GM21529 (cell line): ENCODE measurements at regions not wholly inside any gene's neighbourhood (a gene's known extent, or its start where the extent isn't known, plus 50 kb on each side); places are given as distances from the start of the nearest gene placed in this dataset.

Source experiments
- ATAC-seq: cut with Tn5 transposase; IDR thresholded peaks from one replicate; pipeline ENCODE4 v1.9.1; 2021; ENCODE audit not compliant: unreplicated experiment

DNA sequence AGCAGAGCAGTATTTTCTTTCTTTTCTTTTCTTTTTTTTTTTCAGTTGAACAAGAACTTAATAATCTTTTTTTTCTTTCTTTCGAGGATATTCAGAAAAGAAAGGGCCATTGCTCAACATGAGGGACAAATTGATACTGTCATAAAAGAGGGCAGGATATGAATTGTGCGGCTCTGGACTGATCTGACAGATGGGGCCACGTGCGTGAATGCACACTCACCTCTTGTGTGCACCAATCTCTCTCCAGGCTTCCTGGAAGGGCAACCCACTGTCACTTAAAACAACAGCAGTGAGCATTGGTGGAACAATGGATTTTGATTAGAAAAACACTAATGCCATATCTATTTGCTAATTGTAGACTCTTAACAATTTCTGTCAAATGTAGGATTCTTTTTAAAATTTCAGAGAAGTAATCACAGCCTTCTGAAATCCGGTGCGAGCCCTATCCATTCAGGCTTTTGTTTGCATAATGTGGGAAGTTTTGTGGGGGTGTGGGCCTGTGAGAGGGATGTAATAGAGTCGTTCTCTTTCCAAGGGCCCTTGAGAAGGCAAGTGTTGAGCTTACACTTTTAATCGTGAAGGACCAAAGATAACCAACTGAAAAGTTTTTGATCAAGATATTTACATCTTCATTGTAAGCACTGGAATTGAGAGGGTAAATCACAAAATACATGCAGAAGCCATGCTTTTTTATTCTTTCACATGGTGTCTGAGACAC, 298.8 kb downstream of the SP3 start:
- no peak for ATAC-seq

- no peak for ATAC-seq
Measured at GRCh38 chr2:173667014-173667413, 298.2 kb downstream of the SP3 start.

DNA sequence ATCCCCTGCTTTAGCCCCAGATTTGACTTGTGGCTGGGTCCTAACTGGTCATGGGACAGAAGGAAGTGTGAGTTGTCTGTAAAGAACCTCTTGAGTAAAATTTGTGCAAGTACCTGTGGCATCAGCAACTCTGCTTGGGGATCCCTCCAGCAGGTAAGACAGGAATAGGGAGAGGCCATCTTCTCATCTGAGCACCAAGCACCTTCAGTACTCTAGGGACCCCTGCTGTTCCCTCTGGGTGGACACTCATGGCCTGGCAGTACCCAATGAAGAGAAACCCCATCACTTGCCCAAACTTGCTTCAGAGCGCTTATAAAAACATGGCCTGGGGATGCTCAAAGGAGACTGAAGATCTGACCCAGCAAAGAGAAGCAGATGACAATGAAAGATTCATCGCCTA, 297.8 kb downstream of the SP3 start:
- no peak for ATAC-seq

GRCh38 chr2:173669271-173669853, 295.8 kb downstream of the SP3 start:
- no peak for ATAC-seq

- ATAC-seq = no peak
Measured at GRCh38 chr2:173669888-173670287, 295.3 kb downstream of the SP3 start.

GRCh38 chr2:173672573-173673340, 292.4 kb downstream of the SP3 start:
- ATAC-seq = no peak

GRCh38 chr2:173673640-173674039, 291.5 kb downstream of the SP3 start:
- ATAC-seq = no peak

GRCh38 chr2:173676647-173677046, 288.5 kb downstream of the SP3 start:
- ATAC-seq = no peak

GRCh38 chr2:173678186-173678585, 287.0 kb downstream of the SP3 start:
- ATAC-seq = no peak

DNA sequence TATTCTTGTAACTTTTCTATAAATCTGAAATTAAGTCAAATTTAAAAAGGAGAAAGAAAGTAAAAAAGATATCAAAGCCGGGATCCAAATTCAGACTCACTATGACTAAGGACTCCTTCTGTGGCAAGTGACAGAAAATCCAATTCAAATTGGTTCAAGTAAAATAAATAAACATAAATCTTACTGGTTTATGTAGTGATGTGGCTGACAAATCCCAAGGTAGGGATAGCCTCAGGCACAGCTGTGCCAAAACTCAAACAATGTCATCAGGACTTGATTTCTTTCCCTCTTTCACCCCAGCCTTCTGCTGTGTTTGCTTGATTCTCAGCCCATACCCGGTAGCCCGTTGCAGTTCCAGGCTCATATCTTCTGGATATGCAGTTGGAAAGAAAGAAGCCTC, 284.6 kb downstream of the SP3 start:
- ATAC-seq = no peak

GRCh38 chr2:173681881-173682650, 283.1 kb downstream of the SP3 start:
- ATAC-seq = no peak

DNA sequence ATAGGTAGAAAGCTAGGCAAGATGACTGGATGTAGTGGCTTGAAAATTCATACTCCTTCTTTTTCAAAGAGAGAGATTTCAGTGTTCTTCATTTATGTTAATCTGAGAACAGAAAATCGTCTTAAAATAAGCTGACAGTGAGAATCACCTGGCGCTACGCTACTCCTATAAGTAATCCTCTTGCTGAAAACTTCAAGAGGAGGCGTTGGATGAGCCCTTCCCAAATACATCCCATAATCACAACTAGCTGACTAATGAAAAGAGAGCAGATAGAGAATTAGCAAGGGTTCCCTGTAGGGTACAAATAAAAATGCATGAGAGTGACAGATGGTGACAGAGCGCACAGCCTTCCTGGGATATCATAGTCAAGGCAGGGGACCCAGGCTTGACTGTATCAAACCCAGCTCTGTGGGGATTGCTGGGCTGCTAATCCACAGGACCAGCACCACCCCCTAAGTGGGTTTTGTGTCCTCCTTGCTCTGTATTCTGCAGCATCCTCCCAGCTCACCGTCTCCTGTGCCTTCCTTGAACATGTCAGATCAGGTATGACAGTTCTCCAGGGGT, 280.2 kb downstream of the SP3 start:
- ATAC-seq = no peak

- no peak for ATAC-seq
Measured at GRCh38 chr2:173690349-173690748, 274.8 kb downstream of the SP3 start.

GRCh38 chr2:173692068-173692467, 273.1 kb downstream of the SP3 start:
- no peak for ATAC-seq

- no peak for ATAC-seq
Measured at GRCh38 chr2:173693044-173693589, 272.1 kb downstream of the SP3 start.

DNA sequence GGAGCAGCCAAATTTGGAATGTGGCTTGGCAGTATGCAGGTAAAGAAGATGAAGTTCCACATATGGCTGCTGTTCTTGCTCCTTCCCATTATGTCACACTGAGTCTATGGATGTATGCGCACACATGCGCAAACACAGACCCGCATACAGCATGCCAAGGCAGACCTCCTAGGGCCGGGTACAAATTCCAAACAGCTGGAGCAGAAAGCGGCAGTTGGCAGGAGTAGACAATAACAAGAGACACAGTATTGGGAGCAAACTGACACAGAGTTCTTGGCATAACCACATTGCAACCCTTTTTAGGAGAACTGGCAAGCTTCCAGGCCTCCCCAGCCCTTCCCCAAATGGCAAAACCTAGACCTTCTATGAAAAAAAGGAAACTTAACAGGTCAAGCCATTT, 268.9 kb downstream of the SP3 start:
- ATAC-seq = no peak

- no peak for ATAC-seq
Measured at GRCh38 chr2:173697929-173698328, 267.2 kb downstream of the SP3 start.

DNA sequence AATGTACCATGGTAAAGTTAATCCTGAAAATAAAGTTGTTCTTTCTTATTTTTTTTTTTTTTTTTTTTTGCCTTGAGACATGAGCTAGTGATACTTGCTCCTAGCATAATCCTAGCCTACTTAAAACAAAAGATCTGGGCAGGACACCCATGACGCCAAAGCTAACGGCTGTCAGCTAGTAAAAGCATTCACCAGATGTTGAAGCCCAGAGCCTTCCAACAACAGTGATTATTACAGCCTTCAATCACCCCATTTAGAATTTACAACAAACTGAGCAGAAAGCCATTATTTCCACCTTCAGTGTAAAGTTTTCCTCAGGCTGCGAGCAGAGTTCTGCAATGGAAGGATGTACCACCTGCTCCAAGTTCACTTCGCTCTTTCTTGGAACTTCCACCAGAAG, 259.5 kb downstream of the SP3 start:
- no peak for ATAC-seq

- ATAC-seq = no peak
Measured at GRCh38 chr2:173706936-173707335, 258.2 kb downstream of the SP3 start.

GRCh38 chr2:173708806-173709205, 256.4 kb downstream of the SP3 start:
- ATAC-seq = no peak

DNA sequence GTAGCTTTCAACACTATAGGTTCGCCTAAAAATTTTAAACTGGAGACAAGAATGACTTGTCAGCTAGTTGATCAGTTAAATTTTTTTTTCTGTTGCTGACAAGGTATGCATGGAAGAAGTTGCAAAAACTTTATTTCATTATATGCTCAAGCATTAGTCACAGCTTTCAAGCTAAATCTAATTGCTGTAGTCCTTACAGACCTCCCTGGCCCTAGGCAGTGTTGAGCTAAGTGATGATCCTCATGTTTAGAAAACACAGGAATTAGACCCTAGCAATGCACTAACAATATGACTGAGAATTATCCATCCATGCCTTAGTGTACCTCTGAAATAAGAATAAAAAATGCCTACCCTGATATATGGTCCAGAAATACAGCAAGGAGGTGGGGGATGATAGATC, 253.4 kb downstream of the SP3 start:
- no peak for ATAC-seq
